ENCODE measurements at regions not wholly inside any gene's neighbourhood (a gene's known extent, or its start where the extent isn't known, plus 50 kb on each side); places are given as distances from the start of the nearest gene placed in this dataset.

- H3F3A ChIP-seq (ENCODE audit: control insufficient read depth, insufficient read depth) = no peaks in the 10 kb centered on the region
- peaks cover 3% of the 10 kb centered on the region; the same call in 1 of the 2 replicates for H3K9me3 ChIP-seq (ENCODE audit: control insufficient read depth, insufficient read depth, low read length)
- H3K27me3 ChIP-seq (ENCODE audit: control insufficient read depth, low read length) = no peaks in the 10 kb centered on the region
- no peak overlapping the region for H3K27ac ChIP-seq (ENCODE audit: low read depth, low read length)
- no peaks in the 10 kb centered on the region for H3K9me2 ChIP-seq (replicated peaks; ENCODE audit: control insufficient read depth, low read length)
- no peaks in the 10 kb centered on the region for H4K20me1 ChIP-seq (ENCODE audit: control insufficient read depth, insufficient read depth, low read depth, low read length)
- no peaks in the 10 kb centered on the region for H3K79me2 ChIP-seq (ENCODE audit: control insufficient read depth, low read length)
- H3K4me2 ChIP-seq (ENCODE audit: low read length) = no peak overlapping the region
- H3K4me1 ChIP-seq (ENCODE audit: control insufficient read depth, low read length) = no peaks in the 10 kb centered on the region
- no peak for TF ChIP-seq EZH2phosphoT487 (IDR thresholded peaks at IDR 0.05; ENCODE audit: borderline replicate concordance, low read length)
- TF ChIP-seq, protein P1, sequence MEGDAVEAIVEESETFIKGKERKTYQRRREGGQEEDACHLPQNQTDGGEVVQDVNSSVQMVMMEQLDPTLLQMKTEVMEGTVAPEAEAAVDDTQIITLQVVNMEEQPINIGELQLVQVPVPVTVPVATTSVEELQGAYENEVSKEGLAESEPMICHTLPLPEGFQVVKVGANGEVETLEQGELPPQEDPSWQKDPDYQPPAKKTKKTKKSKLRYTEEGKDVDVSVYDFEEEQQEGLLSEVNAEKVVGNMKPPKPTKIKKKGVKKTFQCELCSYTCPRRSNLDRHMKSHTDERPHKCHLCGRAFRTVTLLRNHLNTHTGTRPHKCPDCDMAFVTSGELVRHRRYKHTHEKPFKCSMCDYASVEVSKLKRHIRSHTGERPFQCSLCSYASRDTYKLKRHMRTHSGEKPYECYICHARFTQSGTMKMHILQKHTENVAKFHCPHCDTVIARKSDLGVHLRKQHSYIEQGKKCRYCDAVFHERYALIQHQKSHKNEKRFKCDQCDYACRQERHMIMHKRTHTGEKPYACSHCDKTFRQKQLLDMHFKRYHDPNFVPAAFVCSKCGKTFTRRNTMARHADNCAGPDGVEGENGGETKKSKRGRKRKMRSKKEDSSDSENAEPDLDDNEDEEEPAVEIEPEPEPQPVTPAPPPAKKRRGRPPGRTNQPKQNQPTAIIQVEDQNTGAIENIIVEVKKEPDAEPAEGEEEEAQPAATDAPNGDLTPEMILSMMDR (IDR thresholded peaks at IDR 0.05; ENCODE audit: low read depth, low read length, poor library complexity, severe bottlenecking) = no peak
- no peak overlapping the region for H3K4me3 ChIP-seq (ENCODE audit: low read length)
- no peaks in the 10 kb centered on the region for H3K36me3 ChIP-seq (ENCODE audit: control insufficient read depth, low read length)
These were observed 78.4 kb upstream of the MYT1L start for GRCh38 chr2:2409481-2409880.

GRCh38 chr2:2405780-2406179 lies 74.7 kb upstream of the MYT1L start:
- H3K9me3 ChIP-seq (ENCODE audit: control insufficient read depth, insufficient read depth, low read length) = peaks cover 3% of the 10 kb centered on the region; the same call in 1 of the 2 replicates
- H3K4me1 ChIP-seq (ENCODE audit: control insufficient read depth, low read length) = no peaks in the 10 kb centered on the region
- TF ChIP-seq, protein P1 (IDR thresholded peaks at IDR 0.05; ENCODE audit: low read depth, low read length, poor library complexity, severe bottlenecking) = no peak
- no peak for TF ChIP-seq EZH2phosphoT487 (IDR thresholded peaks at IDR 0.05; ENCODE audit: borderline replicate concordance, low read length)
- no peaks in the 10 kb centered on the region for H3K79me2 ChIP-seq (ENCODE audit: control insufficient read depth, low read length)
- H3K36me3 ChIP-seq (ENCODE audit: control insufficient read depth, low read length) = no peaks in the 10 kb centered on the region
- H4K20me1 ChIP-seq (ENCODE audit: control insufficient read depth, insufficient read depth, low read depth, low read length) = no peaks in the 10 kb centered on the region
- no peak overlapping the region for H3K4me2 ChIP-seq (ENCODE audit: low read length)
- H3K9me2 ChIP-seq (replicated peaks; ENCODE audit: control insufficient read depth, low read length) = no peaks in the 10 kb centered on the region
- H3F3A ChIP-seq (ENCODE audit: control insufficient read depth, insufficient read depth) = no peaks in the 10 kb centered on the region
- no peaks in the 10 kb centered on the region for H3K27me3 ChIP-seq (ENCODE audit: control insufficient read depth, low read length)
- no peak overlapping the region for H3K27ac ChIP-seq (ENCODE audit: low read depth, low read length)
- no peak overlapping the region for H3K4me3 ChIP-seq (ENCODE audit: low read length)

DNA sequence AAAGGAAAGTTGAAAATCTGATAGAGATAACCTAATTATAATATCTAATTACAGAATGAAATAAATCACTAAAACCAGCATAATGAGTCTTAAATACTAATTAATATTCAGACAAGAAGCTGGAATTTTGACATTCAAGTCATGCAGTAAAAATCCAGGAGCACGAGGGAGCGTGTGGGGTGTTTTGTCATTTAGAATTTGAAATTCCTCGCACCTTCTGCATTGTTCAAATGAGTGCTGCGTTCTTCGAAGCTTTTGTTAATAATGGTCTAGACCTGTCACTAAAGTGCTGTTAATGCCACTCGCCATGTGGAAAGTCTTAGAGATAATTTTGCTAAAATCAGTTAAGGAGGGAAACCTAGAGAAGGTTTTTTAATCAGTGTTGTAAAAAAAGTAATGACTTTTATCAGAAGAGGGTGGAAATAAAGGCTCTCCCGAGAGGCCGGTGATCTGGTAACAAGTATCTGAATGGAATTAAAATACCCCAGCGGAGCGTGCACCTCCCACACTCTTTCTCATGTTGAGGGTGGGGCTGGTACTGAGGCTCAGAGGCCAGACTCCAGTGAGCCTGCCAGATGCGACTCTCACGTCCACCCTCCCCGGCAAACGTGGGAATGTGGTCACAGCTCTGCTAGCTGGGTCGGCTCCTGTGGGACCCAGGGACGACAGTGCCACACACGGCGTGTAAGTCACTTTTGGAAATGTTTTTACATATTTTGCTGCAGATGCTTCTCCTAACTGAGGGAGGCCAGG lies 69.4 kb upstream of the MYT1L start:
- TF ChIP-seq, protein P1 (IDR thresholded peaks at IDR 0.05; ENCODE audit: low read depth, low read length, poor library complexity, severe bottlenecking) = no peak
- no peaks in the 10 kb centered on the region for H3F3A ChIP-seq (ENCODE audit: control insufficient read depth, insufficient read depth)

More for the DNA sequence above, 69.4 kb upstream of the MYT1L start:
- H4K20me1 ChIP-seq (ENCODE audit: control insufficient read depth, insufficient read depth, low read depth, low read length) = no peaks in the 10 kb centered on the region
- H3K36me3 ChIP-seq (ENCODE audit: control insufficient read depth, low read length) = no peaks in the 10 kb centered on the region
- no peaks in the 10 kb centered on the region for H3K79me2 ChIP-seq (ENCODE audit: control insufficient read depth, low read length)
- no peaks in the 10 kb centered on the region for H3K9me2 ChIP-seq (replicated peaks; ENCODE audit: control insufficient read depth, low read length)
- no peaks in the 10 kb centered on the region for H3K27me3 ChIP-seq (ENCODE audit: control insufficient read depth, low read length)
- H3K4me2 ChIP-seq (ENCODE audit: low read length) = no peak overlapping the region
- no peaks in the 10 kb centered on the region for H3K4me1 ChIP-seq (ENCODE audit: control insufficient read depth, low read length)
- no peak overlapping the region for H3K4me3 ChIP-seq (ENCODE audit: low read length)
- no peak overlapping the region for H3K27ac ChIP-seq (ENCODE audit: low read depth, low read length)
- peaks cover 3% of the 10 kb centered on the region; the same call in 1 of the 2 replicates for H3K9me3 ChIP-seq (ENCODE audit: control insufficient read depth, insufficient read depth, low read length)

Data from DOHH2 (cell line).